Uterus (tissue), 3 donors: ENCODE measurements at regions not wholly inside any gene's neighbourhood (a gene's known extent, or its start where the extent isn't known, plus 50 kb on each side); places are given as distances from the start of the nearest gene placed in this dataset.
"Not testable (repeated sequence)": the region's sequence is repeated elsewhere in the genome, so short reads cannot be mapped to it uniquely, and the experiment has no call there.

ENCODE experiments used
- DNase-seq, 2 donors: peaks; one replicate each; pipeline ENCODE4 v3.0.0-alpha.2; 2019 to 2020
- H3K27ac ChIP-seq, 2 donors: fragments of 200-600 bp; sonication (generic); 1 replicate in 1 of 2; 2 replicates in 1 of 2; pipeline ENCODE4 v1.5.1; 2016 to 2018
- H3K27me3 ChIP-seq, 2 donors: fragments of 200-600 bp; sonication (generic); one replicate each; pipeline ENCODE4 v1.5.1; 2018 to 2019; ENCODE audit warnings: control low read depth in 1 of 2
- H3K36me3 ChIP-seq, 2 donors: fragments of 200-600 bp; sonication (generic); one replicate each; pipeline ENCODE4 v1.5.1; 2019; ENCODE audit warnings: control low read depth in 1 of 2
- H3K4me1 ChIP-seq, 2 donors: fragments of 200-600 bp; sonication (generic); one replicate each; pipeline ENCODE4 v1.5.1; 2018 to 2019; ENCODE audit warnings: control low read depth in 1 of 2
- H3K4me3 ChIP-seq, 2 donors: fragments of 200-600 bp; sonication (generic); 1 replicate in 1 of 2; 2 replicates in 1 of 2; pipeline ENCODE4 v1.5.1; 2018 to 2019; ENCODE audit warnings: mild to moderate bottlenecking in 1 of 2
- H3K9me3 ChIP-seq, 2 donors: fragments of 200-600 bp; sonication (generic); one replicate each; pipeline ENCODE4 v1.5.1; 2019; ENCODE audit warnings: control low read depth in 1 of 2
- CTCF ChIP-seq, 4 experiments: fragments of 200-600 bp in 2 of 4; fragments of 450-650 bp in 2 of 4; sonication (generic) in 2 of 4; IDR thresholded peaks; one replicate each; pipeline ENCODE4 v1.5.1; 2016 to 2019; ENCODE audit warnings: antibody characterized with exemption in 4 of 4, mild to moderate bottlenecking in 2 of 4, moderate library complexity in 1 of 4
- POLR2A ChIP-seq, 2 donors: fragments of 450-650 bp; IDR thresholded peaks; one replicate each; pipeline ENCODE4 v1.6.1; 2016; ENCODE audit warnings: antibody characterized with exemption in 2 of 2, mild to moderate bottlenecking in 1 of 2, moderate library complexity in 1 of 2
- intact Hi-C: fragments of 100-400 bp; cut with DNase I; formaldehyde crosslinking; loops from one replicate; pipeline ENCODE4 v1.15.1; 2023; ENCODE audit warnings: low total_unique reads
- donor health status: DM: yes; HTN: yes; CAD: no.

- Histone ChIP-seq H3K4me1 (no peaks in the 10 kb centered on the region), H3K9me3 (no peaks in the 10 kb centered on the region), H3K4me3 (no peak overlapping the region), H3K27me3 (no peaks in the 10 kb centered on the region), H3K36me3 (no peaks in the 10 kb centered on the region), H3K27ac (no peak overlapping the region)
- TF ChIP-seq POLR2A (IDR thresholded peaks at IDR 0.05) (no peak), CTCF (IDR thresholded peaks at IDR 0.05) (no peak)
- no peak for DNase-seq
- intact Hi-C loops, result no loop called here
Measured at GRCh38 chr10:9390516-9390915, 1336.0 kb downstream of the GATA3 start.

GRCh38 chr10:9399275-9399983, 1344.9 kb downstream of the GATA3 start:
- TF ChIP-seq POLR2A (IDR thresholded peaks at IDR 0.05) (no peak), CTCF (IDR thresholded peaks at IDR 0.05) (no peak)
- intact Hi-C loops, result no loop called here
- Histone ChIP-seq H3K4me3 (no peak overlapping the region), H3K27me3 (no peaks in the 10 kb centered on the region), H3K36me3 (no peaks in the 10 kb centered on the region), H3K4me1 (no peaks in the 10 kb centered on the region), H3K9me3 (no peaks in the 10 kb centered on the region), H3K27ac (no peak overlapping the region)
- DNase-seq, result no peak

GRCh38 chr10:9402067-9402466, 1347.6 kb downstream of the GATA3 start:
- DNase-seq, H3K36me3 ChIP-seq, H3K27ac ChIP-seq, intact Hi-C loops, H3K27me3 ChIP-seq, H3K4me3 ChIP-seq, H3K4me1 ChIP-seq, H3K9me3 ChIP-seq: not testable (repeated sequence)

- H3K27me3 ChIP-seq, DNase-seq, H3K9me3 ChIP-seq, H3K4me1 ChIP-seq, H3K36me3 ChIP-seq, H3K4me3 ChIP-seq, H3K27ac ChIP-seq, intact Hi-C loops: not testable (repeated sequence)
Measured at GRCh38 chr10:9402507-9403195, 1348.2 kb downstream of the GATA3 start.

GRCh38 chr10:9407201-9407600, 1352.7 kb downstream of the GATA3 start:
- H3K27me3 ChIP-seq, DNase-seq, H3K27ac ChIP-seq, H3K4me3 ChIP-seq, H3K36me3 ChIP-seq, H3K4me1 ChIP-seq, H3K9me3 ChIP-seq: not testable (repeated sequence)
- intact Hi-C loops, result loop anchor here (5.0 kb wide), 1 partner anchor 1530 kb away; no protein-coding TSS in a partner anchor

- Histone ChIP-seq H3K36me3 (no peaks in the 10 kb centered on the region), H3K4me1 (no peaks in the 10 kb centered on the region), H3K4me3 (no peak overlapping the region), H3K9me3 (no peaks in the 10 kb centered on the region), H3K27ac (no peak overlapping the region), H3K27me3 (no peaks in the 10 kb centered on the region)
- DNase-seq, result no peak
- no peak for TF ChIP-seq POLR2A (IDR thresholded peaks at IDR 0.05)
- TF ChIP-seq CTCF (IDR thresholded peaks at IDR 0.05), result no peak
- intact Hi-C loops, result no loop called here
Measured at GRCh38 chr10:9416331-9416730, 1361.8 kb downstream of the GATA3 start.
